ENCODE measurements at regions not wholly inside any gene's neighbourhood (a gene's known extent, or its start where the extent isn't known, plus 50 kb on each side); places are given as distances from the start of the nearest gene placed in this dataset.

- intact Hi-C loops (cut with micrococcal nuclease): no loop called here
- Histone ChIP-seq H4K20me1 (ENCODE audit: insufficient read depth) (no peaks in the 10 kb centered on the region), H3K36me3 (ENCODE audit: control insufficient read depth in 1 of 2, insufficient read depth in 2 of 2, low read length in 2 of 2) (no peaks in the 10 kb centered on the region), H3K79me2 (ENCODE audit: insufficient read depth, low read length) (no peaks in the 10 kb centered on the region), H3K4me3 (replicated peaks in 1 of 2; ENCODE audit: low read depth in 1 of 2, low read length in 2 of 2) (no peak overlapping the region), H3K27ac (ENCODE audit: low read depth, low read length) (no peak overlapping the region), H3K4me2 (ENCODE audit: low read length) (no peak overlapping the region), H3K9me3 (ENCODE audit: control insufficient read depth in 1 of 2, insufficient read depth in 1 of 2, low read depth in 1 of 2, low read length in 2 of 2) (no peaks in the 10 kb centered on the region), H3K9me2 (ENCODE audit: insufficient read depth) (peaks cover 4% of the 10 kb centered on the region; the same call in 1 of the 2 replicates), H2AFZ (ENCODE audit: low read depth, low read length, poor library complexity, severe bottlenecking) (no peak overlapping the region), H3K27me3 (ENCODE audit: insufficient read depth, low read length) (no peaks in the 10 kb centered on the region), H3K4me1 (ENCODE audit: control insufficient read depth in 1 of 2, insufficient read depth in 2 of 2, low read length in 2 of 2) (no peaks in the 10 kb centered on the region), H3K9ac (ENCODE audit: low read length) (no peak overlapping the region)
- no TSS peak for BruUV-seq (replicated peaks)
- CTCF ChIA-PET: no interaction called here
- no peak for TF ChIP-seq ZFX (IDR thresholded peaks at IDR 0.05)
- TF ChIP-seq RAD21 (IDR thresholded peaks at IDR 0.05; ENCODE audit: low read depth): no peak
- TF ChIP-seq EZH2 (IDR thresholded peaks at IDR 0.05): no peak
- no peak for TF ChIP-seq SRF (IDR thresholded peaks at IDR 0.05; ENCODE audit: low read depth)
- TF ChIP-seq REST (IDR thresholded peaks at IDR 0.05; ENCODE audit: low read depth): no peak
- no peak for TF ChIP-seq ELF1 (IDR thresholded peaks at IDR 0.05; ENCODE audit: borderline replicate concordance, low read depth)
- no peak for TF ChIP-seq SP1 (IDR thresholded peaks at IDR 0.05; ENCODE audit: low read depth)
- no peak for TF ChIP-seq SIN3A (IDR thresholded peaks at IDR 0.05; ENCODE audit: low read depth)
- TF ChIP-seq, protein P1, sequence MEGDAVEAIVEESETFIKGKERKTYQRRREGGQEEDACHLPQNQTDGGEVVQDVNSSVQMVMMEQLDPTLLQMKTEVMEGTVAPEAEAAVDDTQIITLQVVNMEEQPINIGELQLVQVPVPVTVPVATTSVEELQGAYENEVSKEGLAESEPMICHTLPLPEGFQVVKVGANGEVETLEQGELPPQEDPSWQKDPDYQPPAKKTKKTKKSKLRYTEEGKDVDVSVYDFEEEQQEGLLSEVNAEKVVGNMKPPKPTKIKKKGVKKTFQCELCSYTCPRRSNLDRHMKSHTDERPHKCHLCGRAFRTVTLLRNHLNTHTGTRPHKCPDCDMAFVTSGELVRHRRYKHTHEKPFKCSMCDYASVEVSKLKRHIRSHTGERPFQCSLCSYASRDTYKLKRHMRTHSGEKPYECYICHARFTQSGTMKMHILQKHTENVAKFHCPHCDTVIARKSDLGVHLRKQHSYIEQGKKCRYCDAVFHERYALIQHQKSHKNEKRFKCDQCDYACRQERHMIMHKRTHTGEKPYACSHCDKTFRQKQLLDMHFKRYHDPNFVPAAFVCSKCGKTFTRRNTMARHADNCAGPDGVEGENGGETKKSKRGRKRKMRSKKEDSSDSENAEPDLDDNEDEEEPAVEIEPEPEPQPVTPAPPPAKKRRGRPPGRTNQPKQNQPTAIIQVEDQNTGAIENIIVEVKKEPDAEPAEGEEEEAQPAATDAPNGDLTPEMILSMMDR (IDR thresholded peaks at IDR 0.05 in 2 of 3, conservative IDR thresholded peaks at IDR 0.05 in 1 of 3; ENCODE audit: borderline replicate concordance in 1 of 3, insufficient read depth in 1 of 3, low read depth in 2 of 3, low read length in 2 of 3): no peak
- TF ChIP-seq POLR2AphosphoS5 (IDR thresholded peaks at IDR 0.05; ENCODE audit: low read depth, low read length): no peak
- TF ChIP-seq TCF7L2 (IDR thresholded peaks at IDR 0.05; ENCODE audit: borderline replicate concordance, extremely low read depth, insufficient read depth, insufficient read length): no peak
- TF ChIP-seq, protein P2, sequence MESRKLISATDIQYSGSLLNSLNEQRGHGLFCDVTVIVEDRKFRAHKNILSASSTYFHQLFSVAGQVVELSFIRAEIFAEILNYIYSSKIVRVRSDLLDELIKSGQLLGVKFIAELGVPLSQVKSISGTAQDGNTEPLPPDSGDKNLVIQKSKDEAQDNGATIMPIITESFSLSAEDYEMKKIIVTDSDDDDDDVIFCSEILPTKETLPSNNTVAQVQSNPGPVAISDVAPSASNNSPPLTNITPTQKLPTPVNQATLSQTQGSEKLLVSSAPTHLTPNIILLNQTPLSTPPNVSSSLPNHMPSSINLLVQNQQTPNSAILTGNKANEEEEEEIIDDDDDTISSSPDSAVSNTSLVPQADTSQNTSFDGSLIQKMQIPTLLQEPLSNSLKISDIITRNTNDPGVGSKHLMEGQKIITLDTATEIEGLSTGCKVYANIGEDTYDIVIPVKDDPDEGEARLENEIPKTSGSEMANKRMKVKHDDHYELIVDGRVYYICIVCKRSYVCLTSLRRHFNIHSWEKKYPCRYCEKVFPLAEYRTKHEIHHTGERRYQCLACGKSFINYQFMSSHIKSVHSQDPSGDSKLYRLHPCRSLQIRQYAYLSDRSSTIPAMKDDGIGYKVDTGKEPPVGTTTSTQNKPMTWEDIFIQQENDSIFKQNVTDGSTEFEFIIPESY (IDR thresholded peaks at IDR 0.05; ENCODE audit: extremely low read depth, insufficient replicate concordance, low read length): no peak
- no peak for TF ChIP-seq ATF3 (IDR thresholded peaks at IDR 0.05)
- TF ChIP-seq POLR2A (IDR thresholded peaks at IDR 0.05; ENCODE audit: borderline replicate concordance, extremely low read depth, insufficient read depth, insufficient read length): no peak
- no peak for TF ChIP-seq ZNF274 (IDR thresholded peaks at IDR 0.05; ENCODE audit: low read depth, low read length)
- no peak for TF ChIP-seq EZH2phosphoT487 (IDR thresholded peaks at IDR 0.05; ENCODE audit: borderline replicate concordance)
- no peak for TF ChIP-seq CBX3 (IDR thresholded peaks at IDR 0.05; ENCODE audit: low read depth)
- TF ChIP-seq MAX (IDR thresholded peaks at IDR 0.05): no peak
- TF ChIP-seq JUND (IDR thresholded peaks at IDR 0.05): no peak
- TF ChIP-seq EGR1 (IDR thresholded peaks at IDR 0.05; ENCODE audit: low read depth): no peak
- no peak for DNase-seq (ENCODE audit: low read depth, low spot score)
- POLR2A ChIA-PET: no interaction called here
- no peak for ATAC-seq
- RAD21 ChIA-PET (ENCODE audit: low non-redundant PET in 1 of 2, low total read pairs in 2 of 2, uncharacterized antibody in 2 of 2, unreplicated experiment in 2 of 2): no interaction called here
Observed at GRCh38 chr4:167831855-167832254, 260.5 kb upstream of the ANXA10 start.

All from HCT116 (cell line).